ENCODE measurements at regions not wholly inside any gene's neighbourhood (a gene's known extent, or its start where the extent isn't known, plus 50 kb on each side); places are given as distances from the start of the nearest gene placed in this dataset.

- no peaks in the 10 kb centered on the region for H3K79me2 ChIP-seq (ENCODE audit: insufficient read depth)
- no peak for TF ChIP-seq FOXM1 (IDR thresholded peaks at IDR 0.05; ENCODE audit: low read depth)
- TF ChIP-seq MEF2A (IDR thresholded peaks at IDR 0.05; ENCODE audit: borderline replicate concordance, low read depth) = no peak
- TF ChIP-seq MAX (IDR thresholded peaks at IDR 0.05; ENCODE audit: low read depth) = no peak
- TF ChIP-seq MXI1 (IDR thresholded peaks at IDR 0.05; ENCODE audit: low read depth, low read length) = no peak
- no peak for TF ChIP-seq FOSL2 (IDR thresholded peaks at IDR 0.05; ENCODE audit: borderline replicate concordance, low read depth)
- H3K9ac ChIP-seq = no peak overlapping the region
- H3F3A ChIP-seq (replicated peaks; ENCODE audit: insufficient read depth) = no peaks in the 10 kb centered on the region
- peak; percentile 40 for DNase-seq
- POLR2A ChIA-PET = interaction anchor here (1.0 kb wide), 1 partner anchor 103 kb away, joined by 3 read pairs; no protein-coding TSS in a partner anchor
- CTCF ChIA-PET = interaction anchor here (1.2 to 1.7 kb wide), 2 partner anchors 47 to 140 kb away, joined by 4 to 7 read pairs; no protein-coding TSS in a partner anchor
- H3K4me1 ChIP-seq (ENCODE audit: control insufficient read depth in 1 of 2, insufficient read depth in 2 of 2, low read depth in 1 of 2, low read length in 1 of 2) = peaks cover 0 to 19% of the 10 kb centered on the region in 2 experiments; a peak in 1 of 4 replicates
- H4K20me1 ChIP-seq (ENCODE audit: insufficient read depth) = no peaks in the 10 kb centered on the region
- no peaks in the 10 kb centered on the region for H3K9me2 ChIP-seq
- H3K4me2 ChIP-seq = no peak overlapping the region
- H3K27ac ChIP-seq (ENCODE audit: low read depth in 2 of 2, low read length in 1 of 2) = peak overlapping the region in 1 of 2 experiments; percentile 11; a peak in 1 of 4 replicates
- H3K36me3 ChIP-seq (replicated peaks in 1 of 2; ENCODE audit: control insufficient read depth in 1 of 2, insufficient read depth in 2 of 2, low read length in 1 of 2) = no peaks in the 10 kb centered on the region
- no peaks in the 10 kb centered on the region for H3K9me3 ChIP-seq
- no peak overlapping the region for H2AFZ ChIP-seq (ENCODE audit: low read depth)
- H3K27me3 ChIP-seq (ENCODE audit: insufficient read depth) = no peaks in the 10 kb centered on the region; the same call in 1 of the 2 replicates
- WGBS (ENCODE audit: low lambda C conversion rate) = 38% methylated on average over 13 of the region's 16 CpGs
- no peak overlapping the region for H3K4me3 ChIP-seq (ENCODE audit: low read depth in 2 of 2, low read length in 1 of 2)
These were observed 128.4 kb downstream of the BUD13 start for GRCh38 chr11:116644201-116644940.

GRCh38 chr11:116643521-116643920 lies 129.3 kb downstream of the BUD13 start:
- H3K9me2 ChIP-seq = no peaks in the 10 kb centered on the region
- H3K9me3 ChIP-seq = no peaks in the 10 kb centered on the region
- CTCF ChIA-PET = interaction anchor here (3.1 to 3.5 kb wide), 2 partner anchors 139 to 189 kb away, joined by 41 to 47 read pairs; no protein-coding TSS in a partner anchor
- no peak overlapping the region for H3K4me2 ChIP-seq
- no peak overlapping the region for H3K27ac ChIP-seq (ENCODE audit: low read depth in 2 of 2, low read length in 1 of 2)
- no peaks in the 10 kb centered on the region for H3F3A ChIP-seq (replicated peaks; ENCODE audit: insufficient read depth)
- H3K9ac ChIP-seq = no peak overlapping the region
- peaks cover 0 to 19% of the 10 kb centered on the region in 2 experiments; a peak in 1 of 4 replicates for H3K4me1 ChIP-seq (ENCODE audit: control insufficient read depth in 1 of 2, insufficient read depth in 2 of 2, low read depth in 1 of 2, low read length in 1 of 2)
- 63% methylated on average over 8 of the region's 9 CpGs for WGBS (ENCODE audit: low lambda C conversion rate)
- TF ChIP-seq CHD2 (IDR thresholded peaks at IDR 0.05; ENCODE audit: low read length, partially characterized antibody) (no peak), TAF1 (IDR thresholded peaks at IDR 0.05; ENCODE audit: borderline replicate concordance, low read depth, low read length) (no peak), REST (IDR thresholded peaks at IDR 0.05; ENCODE audit: low read depth, low read length) (no peak)
- POLR2A ChIA-PET = interaction anchor here (1.2 kb wide), 1 partner anchor 216 kb away, joined by 5 read pairs; no protein-coding TSS in a partner anchor
- H3K36me3 ChIP-seq (replicated peaks in 1 of 2; ENCODE audit: control insufficient read depth in 1 of 2, insufficient read depth in 2 of 2, low read length in 1 of 2) = no peaks in the 10 kb centered on the region
- no peak for DNase-seq
- H4K20me1 ChIP-seq (ENCODE audit: insufficient read depth) = no peaks in the 10 kb centered on the region
- H3K79me2 ChIP-seq (ENCODE audit: insufficient read depth) = no peaks in the 10 kb centered on the region
- no peak overlapping the region for H2AFZ ChIP-seq (ENCODE audit: low read depth)
- H3K4me3 ChIP-seq (ENCODE audit: low read depth in 2 of 2, low read length in 1 of 2) = no peak overlapping the region
- H3K27me3 ChIP-seq (ENCODE audit: insufficient read depth) = no peaks in the 10 kb centered on the region; the same call in 1 of the 2 replicates

Data from SK-N-SH (cell line).